Adrenal gland (tissue), 9 donors: ENCODE measurements at regions not wholly inside any gene's neighbourhood (a gene's known extent, or its start where the extent isn't known, plus 50 kb on each side); places are given as distances from the start of the nearest gene placed in this dataset.

Source experiments
- DNase-seq, 7 donors: peaks; one replicate each; pipeline ENCODE4 v3.0.0-alpha.2; 2019 to 2020
- H3K27ac ChIP-seq, 5 donors: fragments of 200-600 bp; sonication (generic) in 4 of 5; 1 replicate in 3 of 5; 2 replicates in 2 of 5; pipeline versions ENCODE4 v1.5.1 to v1.8.0; 2016 to 2020; ENCODE audit warnings: mild to moderate bottlenecking in 1 of 5
- H3K27me3 ChIP-seq: fragments of 200-600 bp; 2 replicates; pipeline ENCODE4 v1.8.0; 2021
- H3K36me3 ChIP-seq, 2 donors: fragments of 200-600 bp; replicated peaks in 1 of 2; 1 replicate in 1 of 2; 2 replicates in 1 of 2; pipeline versions ENCODE4 v1.5.1 to v1.8.0; 2018 to 2022
- H3K4me1 ChIP-seq, 2 donors: fragments of 200-600 bp; replicated peaks in 1 of 2; 1 replicate in 1 of 2; 2 replicates in 1 of 2; pipeline versions ENCODE4 v1.5.1 to v1.8.0; 2018 to 2021
- H3K4me3 ChIP-seq, 4 donors: fragments of 200-600 bp; sonication (generic) in 3 of 4; one replicate each; pipeline ENCODE4 v1.5.1; 2016 to 2018
- H3K9me3 ChIP-seq, 3 donors: fragments of 200-600 bp; sonication (generic) in 1 of 3; replicated peaks in 1 of 3; 1 replicate in 2 of 3; 2 replicates in 1 of 3; pipeline versions ENCODE4 v1.5.1 to v1.8.0; 2016 to 2021
- POLR2A ChIP-seq, 2 donors: fragments of 450-650 bp; IDR thresholded peaks; one replicate each; pipeline ENCODE4 v1.6.1; 2017; ENCODE audit warnings: antibody characterized with exemption in 2 of 2, mild to moderate bottlenecking in 2 of 2, moderate library complexity in 1 of 2
- WGBS, 4 donors: extraction: QIAGEN DNeasy Blood & Tissue Kit in 2 of 4; methylation state at CpG; one replicate each; pipeline versions ENCODE4 v1.1.5 to v1.1.7; 2013 to 2017; 5-methylcytosine and 5-hydroxymethylcytosine counted together
- intact Hi-C, 2 donors: fragments of 100-400 bp; cut with DNase I; formaldehyde crosslinking; loops; one replicate each; pipeline versions ENCODE4 v1.14.1 to v1.15.0; 2022 to 2023
- TF ChIP-seq, protein P1 (sequence below), 6 experiments: fragments of 450-650 bp in 4 of 6; fragments of 200-600 bp in 2 of 6; sonication (generic) in 1 of 6; IDR thresholded peaks; 1 replicate in 5 of 6; 2 replicates in 1 of 6; pipeline versions ENCODE4 v1.5.1 to v1.8.0; 2016 to 2021; ENCODE audit warnings: antibody characterized with exemption in 6 of 6, mild to moderate bottlenecking in 2 of 6, moderate library complexity in 1 of 6
- donor health status: healthy with polysubstance abuse.
- donor health status: Bipolar disorder and iron deficiency.
- donor health status: DM: yes; HTN: yes; CAD: no.
- donor health status: DM: no; HTN: no; CAD: no.
- donor health status: DM: no; HTN: no; CAD: no.

GRCh38 chr7:42478717-42479116 lies 241.7 kb upstream of the GLI3 start:
- no peak for DNase-seq
- intact Hi-C loops = no loop called here
- no peaks in the 10 kb centered on the region for H3K27me3 ChIP-seq
- TF ChIP-seq, protein P1, sequence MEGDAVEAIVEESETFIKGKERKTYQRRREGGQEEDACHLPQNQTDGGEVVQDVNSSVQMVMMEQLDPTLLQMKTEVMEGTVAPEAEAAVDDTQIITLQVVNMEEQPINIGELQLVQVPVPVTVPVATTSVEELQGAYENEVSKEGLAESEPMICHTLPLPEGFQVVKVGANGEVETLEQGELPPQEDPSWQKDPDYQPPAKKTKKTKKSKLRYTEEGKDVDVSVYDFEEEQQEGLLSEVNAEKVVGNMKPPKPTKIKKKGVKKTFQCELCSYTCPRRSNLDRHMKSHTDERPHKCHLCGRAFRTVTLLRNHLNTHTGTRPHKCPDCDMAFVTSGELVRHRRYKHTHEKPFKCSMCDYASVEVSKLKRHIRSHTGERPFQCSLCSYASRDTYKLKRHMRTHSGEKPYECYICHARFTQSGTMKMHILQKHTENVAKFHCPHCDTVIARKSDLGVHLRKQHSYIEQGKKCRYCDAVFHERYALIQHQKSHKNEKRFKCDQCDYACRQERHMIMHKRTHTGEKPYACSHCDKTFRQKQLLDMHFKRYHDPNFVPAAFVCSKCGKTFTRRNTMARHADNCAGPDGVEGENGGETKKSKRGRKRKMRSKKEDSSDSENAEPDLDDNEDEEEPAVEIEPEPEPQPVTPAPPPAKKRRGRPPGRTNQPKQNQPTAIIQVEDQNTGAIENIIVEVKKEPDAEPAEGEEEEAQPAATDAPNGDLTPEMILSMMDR (IDR thresholded peaks at IDR 0.05) = no peak
- TF ChIP-seq POLR2A (IDR thresholded peaks at IDR 0.05) = no peak
- no peak overlapping the region for H3K4me3 ChIP-seq
- H3K4me1 ChIP-seq = no peaks in the 10 kb centered on the region
- WGBS, 4 donors = 82 to 91% (median 87%) methylated on average over 6 of the region's 6 CpGs
- no peaks in the 10 kb centered on the region for H3K36me3 ChIP-seq
- H3K9me3 ChIP-seq = no peaks in the 10 kb centered on the region
- H3K27ac ChIP-seq = no peak overlapping the region

- intact Hi-C loops = no loop called here
- H3K27ac ChIP-seq = no peak overlapping the region
- DNase-seq = no peak
- no peaks in the 10 kb centered on the region for H3K36me3 ChIP-seq
- no peaks in the 10 kb centered on the region for H3K9me3 ChIP-seq
- H3K4me3 ChIP-seq = no peak overlapping the region
- H3K27me3 ChIP-seq = no peaks in the 10 kb centered on the region
- 78 to 87% (median 83%) methylated on average over 2 of the region's 2 CpGs for WGBS, 4 donors
- H3K4me1 ChIP-seq = no peaks in the 10 kb centered on the region
- TF ChIP-seq POLR2A (IDR thresholded peaks at IDR 0.05) = no peak
- TF ChIP-seq, protein P1 (IDR thresholded peaks at IDR 0.05) = no peak
These were observed 239.2 kb upstream of the GLI3 start for GRCh38 chr7:42476255-42476654.

GRCh38 chr7:42475082-42475481 lies 238.1 kb upstream of the GLI3 start:
- WGBS, 4 donors = 83 to 93% (median 87%) methylated on average over 5 of the region's 5 CpGs
- no peaks in the 10 kb centered on the region for H3K27me3 ChIP-seq
- no peaks in the 10 kb centered on the region for H3K9me3 ChIP-seq
- no peaks in the 10 kb centered on the region for H3K36me3 ChIP-seq
- H3K4me3 ChIP-seq = no peak overlapping the region
- TF ChIP-seq POLR2A (IDR thresholded peaks at IDR 0.05) = no peak
- H3K27ac ChIP-seq = no peak overlapping the region
- no peaks in the 10 kb centered on the region for H3K4me1 ChIP-seq
- no peak for DNase-seq
- intact Hi-C loops = no loop called here

- Histone ChIP-seq H3K36me3 (no peaks in the 10 kb centered on the region), H3K4me3 (no peak overlapping the region), H3K4me1 (no peaks in the 10 kb centered on the region), H3K27me3 (no peaks in the 10 kb centered on the region), H3K9me3 (no peaks in the 10 kb centered on the region), H3K27ac (no peak overlapping the region)
- intact Hi-C loops = no loop called here
- TF ChIP-seq, protein P1 (IDR thresholded peaks at IDR 0.05) = no peak
- TF ChIP-seq POLR2A (IDR thresholded peaks at IDR 0.05) = no peak
- no peak for DNase-seq
- 83 to 94% (median 89%) methylated on average over 5 of the region's 5 CpGs for WGBS, 4 donors
These were observed 236.1 kb upstream of the GLI3 start for GRCh38 chr7:42473099-42473498.

DNA sequence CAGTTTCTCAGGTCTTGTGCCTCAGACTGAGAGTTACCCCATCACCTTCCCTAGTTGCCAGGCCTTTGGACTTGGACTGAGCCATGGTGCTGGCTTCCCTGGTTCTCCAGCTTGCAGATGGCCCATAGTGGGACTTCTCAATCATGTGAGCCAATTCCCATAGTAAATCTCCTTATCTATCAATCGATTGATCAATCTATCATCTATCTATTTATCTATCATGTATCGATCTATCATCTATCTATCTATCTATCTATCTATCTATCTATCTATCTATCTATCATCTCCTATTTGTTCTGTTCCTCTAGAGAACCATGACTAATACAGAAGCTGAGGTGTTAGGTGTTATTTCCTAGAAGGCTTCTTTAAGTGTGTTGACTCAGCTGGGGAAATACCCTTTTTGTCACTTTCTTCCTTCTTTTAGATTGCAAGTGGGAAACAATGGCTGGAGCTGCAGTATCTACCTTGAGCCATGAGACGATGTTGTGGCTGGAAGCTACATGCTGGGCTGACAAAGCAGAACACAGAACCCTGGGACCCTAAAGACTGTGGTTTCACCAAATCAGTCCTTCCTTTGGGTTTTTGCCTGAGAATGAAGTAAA lies 234.7 kb upstream of the GLI3 start:
- Histone ChIP-seq H3K36me3 (no peaks in the 10 kb centered on the region), H3K4me3 (no peak overlapping the region), H3K4me1 (no peaks in the 10 kb centered on the region), H3K27me3 (no peaks in the 10 kb centered on the region), H3K27ac (no peak overlapping the region), H3K9me3 (no peaks in the 10 kb centered on the region)
- WGBS, 4 donors = 84 to 90% (median 88%) methylated on average over 3 of the region's 3 CpGs
- intact Hi-C loops = no loop called here
- no peak for DNase-seq
- TF ChIP-seq POLR2A (IDR thresholded peaks at IDR 0.05) = no peak
- TF ChIP-seq, protein P1 (IDR thresholded peaks at IDR 0.05) = no peak
